Liver (tissue), 8 donors: ENCODE measurements at regions not wholly inside any gene's neighbourhood (a gene's known extent, or its start where the extent isn't known, plus 50 kb on each side); places are given as distances from the start of the nearest gene placed in this dataset.

Experiments used
- DNase-seq: peaks from one replicate; pipeline ENCODE4 v3.0.0-alpha.2; 2017; ENCODE audit warnings: low spot score
- H3K27ac ChIP-seq, 2 donors: one replicate each; pipeline ENCODE4 v1.7.0; 2013; ENCODE audit warnings: inconsistent platforms in 2 of 2, low read length in 2 of 2, control low read depth in 1 of 2, low read depth in 1 of 2, mild to moderate bottlenecking in 1 of 2
- H3K27me3 ChIP-seq, 4 donors: one replicate each; pipeline versions ENCODE4 v1.6.1 to v1.7.0; 2013; ENCODE audit warnings: low read length in 3 of 4, inconsistent platforms in 1 of 4, mild to moderate bottlenecking in 1 of 4, moderate library complexity in 1 of 4; ENCODE audit not compliant: control insufficient read depth in 4 of 4, insufficient read depth in 4 of 4
- H3K36me3 ChIP-seq, 4 donors: one replicate each; pipeline versions ENCODE4 v1.6.1 to v1.7.0; 2013; ENCODE audit warnings: low read length in 3 of 4, mild to moderate bottlenecking in 3 of 4, low read depth in 1 of 4, moderate library complexity in 1 of 4; ENCODE audit not compliant: control insufficient read depth in 4 of 4, insufficient read depth in 3 of 4
- H3K4me1 ChIP-seq, 4 donors: one replicate each; pipeline versions ENCODE4 v1.6.1 to v1.7.0; 2013; ENCODE audit warnings: low read length in 3 of 4, mild to moderate bottlenecking in 3 of 4, moderate library complexity in 1 of 4; ENCODE audit not compliant: control insufficient read depth in 4 of 4, insufficient read depth in 4 of 4
- H3K4me3 ChIP-seq, 3 donors: one replicate each; pipeline versions ENCODE4 v1.6.1 to v1.7.0; 2013; ENCODE audit warnings: low read length in 3 of 3, control low read depth in 1 of 3, low read depth in 1 of 3, mild to moderate bottlenecking in 1 of 3
- H3K9ac ChIP-seq, 2 donors: one replicate each; pipeline ENCODE4 v1.7.0; 2013; ENCODE audit warnings: low read length in 2 of 2, mild to moderate bottlenecking in 2 of 2, moderate library complexity in 2 of 2, control low read depth in 1 of 2, low read depth in 1 of 2
- H3K9me3 ChIP-seq, 4 donors: one replicate each; pipeline versions ENCODE4 v1.6.1 to v1.7.0; 2013; ENCODE audit warnings: low read length in 3 of 4; ENCODE audit not compliant: control insufficient read depth in 4 of 4
- CTCF ChIP-seq: fragments of 150-350 bp; IDR thresholded peaks from 2 replicates; pipeline ENCODE4 v1.5.1; 2017; ENCODE audit warnings: improper control_type of control experiment, low read depth, low read length; ENCODE audit not compliant: missing input control
- EGR1 ChIP-seq, 2 donors: IDR thresholded peaks; 2 replicates each; pipeline ENCODE4 v1.6.1; 2016 to 2018; ENCODE audit warnings: antibody characterized with exemption in 2 of 2, low read depth in 2 of 2
- FOXA1 ChIP-seq: IDR thresholded peaks from 2 replicates; pipeline ENCODE4 v1.6.1; 2016; ENCODE audit warnings: antibody characterized with exemption
- FOXA2 ChIP-seq: IDR thresholded peaks from 2 replicates; pipeline ENCODE4 v1.6.1; 2016; ENCODE audit warnings: antibody characterized with exemption
- GABPA ChIP-seq, 2 donors: IDR thresholded peaks in 1 of 2; conservative IDR thresholded peaks in 1 of 2; 2 replicates each; pipeline ENCODE4 v1.6.1; 2016; ENCODE audit warnings: antibody characterized with exemption in 2 of 2, mild to moderate bottlenecking in 1 of 2, moderate library complexity in 1 of 2
- HNF4A ChIP-seq, 2 donors: conservative IDR thresholded peaks; 2 replicates each; pipeline ENCODE4 v1.6.1; 2016; ENCODE audit warnings: antibody characterized with exemption in 2 of 2, mild to moderate bottlenecking in 2 of 2
- HNF4G ChIP-seq: IDR thresholded peaks from 2 replicates; pipeline ENCODE4 v1.6.1; 2016; ENCODE audit warnings: antibody characterized with exemption
- JUND ChIP-seq, 2 donors: IDR thresholded peaks; 2 replicates each; pipeline ENCODE4 v1.6.1; 2016; ENCODE audit warnings: antibody characterized with exemption in 2 of 2
- NR2F2 ChIP-seq: IDR thresholded peaks from 2 replicates; pipeline ENCODE4 v1.6.1; 2016; ENCODE audit warnings: antibody characterized with exemption
- RAD21 ChIP-seq, 2 donors: IDR thresholded peaks; 2 replicates each; pipeline ENCODE4 v1.6.1; 2016; ENCODE audit warnings: antibody characterized with exemption in 2 of 2, mild to moderate bottlenecking in 2 of 2
- RXRA ChIP-seq, 2 donors: IDR thresholded peaks; 2 replicates each; pipeline ENCODE4 v1.6.1; 2017 to 2018; ENCODE audit warnings: antibody characterized with exemption in 2 of 2, mild to moderate bottlenecking in 1 of 2
- SP1 ChIP-seq: IDR thresholded peaks from 2 replicates; pipeline ENCODE4 v1.6.1; 2018; ENCODE audit warnings: antibody characterized with exemption, mild to moderate bottlenecking
- YY1 ChIP-seq: IDR thresholded peaks from 2 replicates; pipeline ENCODE4 v1.6.1; 2016; ENCODE audit warnings: antibody characterized with exemption, mild to moderate bottlenecking
- ZBTB33 ChIP-seq: IDR thresholded peaks from 2 replicates; pipeline ENCODE4 v1.6.1; 2016; ENCODE audit warnings: antibody characterized with exemption
- WGBS: extraction: QIAGEN DNeasy Blood & Tissue Kit; methylation state at CpG from one replicate; pipeline ENCODE4 v1.1.7; 2013; 5-methylcytosine and 5-hydroxymethylcytosine counted together
- TF ChIP-seq, protein P1 (sequence below): IDR thresholded peaks from 2 replicates; pipeline ENCODE4 v1.6.1; 2016; ENCODE audit warnings: antibody characterized with exemption, mild to moderate bottlenecking
- TF ChIP-seq, protein P2 (sequence below): IDR thresholded peaks from 2 replicates; pipeline ENCODE4 v1.6.1; 2016; ENCODE audit warnings: antibody characterized with exemption
- TF ChIP-seq, protein P3 (sequence below): IDR thresholded peaks from 2 replicates; pipeline ENCODE4 v1.6.1; 2016; ENCODE audit warnings: antibody characterized with exemption
- donor health status: healthy.
- donor health status: healthy.
- donor health status: healthy.
- donor health status: healthy.
- donor health status: healthy.

DNA sequence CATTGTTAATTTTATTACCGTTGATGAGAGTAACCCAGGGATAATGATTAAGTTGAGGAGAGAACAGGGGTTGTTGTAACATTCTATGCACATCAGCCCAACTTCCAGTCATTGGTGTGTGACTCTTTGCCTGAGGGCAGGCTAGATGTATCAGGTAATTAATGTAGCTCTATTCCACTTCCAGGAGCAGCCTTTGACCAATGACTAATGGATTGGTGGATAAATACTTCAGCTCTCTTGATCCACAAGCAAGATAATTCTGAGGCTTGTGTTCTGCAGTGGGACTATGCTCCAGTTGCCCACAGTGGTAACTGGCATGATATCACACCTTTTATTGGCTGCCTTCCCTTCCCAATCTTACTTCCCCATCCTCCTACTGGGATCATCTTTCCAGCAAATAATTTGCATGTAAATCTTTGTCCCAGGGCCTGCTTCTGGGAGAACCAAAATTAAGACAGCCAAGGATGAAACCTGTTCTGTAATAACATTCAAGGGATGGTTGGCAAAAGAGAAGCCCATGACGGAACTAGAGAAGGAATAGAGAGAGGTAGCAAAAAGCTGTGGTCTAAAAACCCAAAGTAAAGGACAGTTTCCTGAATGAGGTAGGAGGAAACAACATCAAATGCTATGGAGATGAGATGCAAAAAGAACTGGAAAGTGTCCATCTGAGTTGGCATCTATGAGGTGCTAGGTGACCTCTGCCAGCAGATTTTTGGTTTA, 241.4 kb upstream of the RPS6KA3 start:
- WGBS, result 93% methylated on average over 2 of the region's 2 CpGs
- TF ChIP-seq CTCF, result no peak
- no peak for TF ChIP-seq RXRA (IDR thresholded peaks at IDR 0.05)
- TF ChIP-seq, protein P1, sequence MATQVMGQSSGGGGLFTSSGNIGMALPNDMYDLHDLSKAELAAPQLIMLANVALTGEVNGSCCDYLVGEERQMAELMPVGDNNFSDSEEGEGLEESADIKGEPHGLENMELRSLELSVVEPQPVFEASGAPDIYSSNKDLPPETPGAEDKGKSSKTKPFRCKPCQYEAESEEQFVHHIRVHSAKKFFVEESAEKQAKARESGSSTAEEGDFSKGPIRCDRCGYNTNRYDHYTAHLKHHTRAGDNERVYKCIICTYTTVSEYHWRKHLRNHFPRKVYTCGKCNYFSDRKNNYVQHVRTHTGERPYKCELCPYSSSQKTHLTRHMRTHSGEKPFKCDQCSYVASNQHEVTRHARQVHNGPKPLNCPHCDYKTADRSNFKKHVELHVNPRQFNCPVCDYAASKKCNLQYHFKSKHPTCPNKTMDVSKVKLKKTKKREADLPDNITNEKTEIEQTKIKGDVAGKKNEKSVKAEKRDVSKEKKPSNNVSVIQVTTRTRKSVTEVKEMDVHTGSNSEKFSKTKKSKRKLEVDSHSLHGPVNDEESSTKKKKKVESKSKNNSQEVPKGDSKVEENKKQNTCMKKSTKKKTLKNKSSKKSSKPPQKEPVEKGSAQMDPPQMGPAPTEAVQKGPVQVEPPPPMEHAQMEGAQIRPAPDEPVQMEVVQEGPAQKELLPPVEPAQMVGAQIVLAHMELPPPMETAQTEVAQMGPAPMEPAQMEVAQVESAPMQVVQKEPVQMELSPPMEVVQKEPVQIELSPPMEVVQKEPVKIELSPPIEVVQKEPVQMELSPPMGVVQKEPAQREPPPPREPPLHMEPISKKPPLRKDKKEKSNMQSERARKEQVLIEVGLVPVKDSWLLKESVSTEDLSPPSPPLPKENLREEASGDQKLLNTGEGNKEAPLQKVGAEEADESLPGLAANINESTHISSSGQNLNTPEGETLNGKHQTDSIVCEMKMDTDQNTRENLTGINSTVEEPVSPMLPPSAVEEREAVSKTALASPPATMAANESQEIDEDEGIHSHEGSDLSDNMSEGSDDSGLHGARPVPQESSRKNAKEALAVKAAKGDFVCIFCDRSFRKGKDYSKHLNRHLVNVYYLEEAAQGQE, result no peak
- TF ChIP-seq FOXA2, result no peak
- TF ChIP-seq FOXA1, result no peak
- no peak for TF ChIP-seq EGR1 (IDR thresholded peaks at IDR 0.05; ENCODE audit: low read depth in 2 of 2)
- TF ChIP-seq SP1, result no peak
- no peak for TF ChIP-seq ZBTB33
- TF ChIP-seq HNF4A (conservative IDR thresholded peaks at IDR 0.05), result no peak
- TF ChIP-seq YY1, result no peak
- no peak for TF ChIP-seq NR2F2
- no peak for TF ChIP-seq JUND (IDR thresholded peaks at IDR 0.05)
- no peak for TF ChIP-seq GABPA (IDR thresholded peaks at IDR 0.05 in 1 of 2, conservative IDR thresholded peaks at IDR 0.05 in 1 of 2)
- no peak for TF ChIP-seq RAD21 (IDR thresholded peaks at IDR 0.05)
- TF ChIP-seq, protein P2, sequence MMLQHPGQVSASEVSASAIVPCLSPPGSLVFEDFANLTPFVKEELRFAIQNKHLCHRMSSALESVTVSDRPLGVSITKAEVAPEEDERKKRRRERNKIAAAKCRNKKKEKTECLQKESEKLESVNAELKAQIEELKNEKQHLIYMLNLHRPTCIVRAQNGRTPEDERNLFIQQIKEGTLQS, result no peak
- TF ChIP-seq HNF4G, result no peak
- TF ChIP-seq, protein P3, sequence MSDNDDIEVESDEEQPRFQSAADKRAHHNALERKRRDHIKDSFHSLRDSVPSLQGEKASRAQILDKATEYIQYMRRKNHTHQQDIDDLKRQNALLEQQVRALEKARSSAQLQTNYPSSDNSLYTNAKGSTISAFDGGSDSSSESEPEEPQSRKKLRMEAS, result no peak
- no peak for DNase-seq

More for the DNA sequence above, 241.4 kb upstream of the RPS6KA3 start:
- Histone ChIP-seq H3K4me3 (no peak overlapping the region), H3K9me3 (no peaks in the 10 kb centered on the region), H3K9ac (no peak overlapping the region), H3K27me3 (no peaks in the 10 kb centered on the region), H3K4me1 (no peaks in the 10 kb centered on the region), H3K36me3 (no peaks in the 10 kb centered on the region), H3K27ac (no peak overlapping the region)
